Cardiac septum (tissue), 1 donor: ENCODE measurements at regions not wholly inside any gene's neighbourhood (a gene's known extent, or its start where the extent isn't known, plus 50 kb on each side); places are given as distances from the start of the nearest gene placed in this dataset.

Experiments
- DNase-seq: peaks from one replicate; pipeline ENCODE4 v3.0.0-alpha.2; 2020; ENCODE audit warnings: low spot score
- intact Hi-C: fragments of 100-400 bp; cut with DNase I; formaldehyde crosslinking; loops from one replicate; pipeline ENCODE4 v1.14.0; 2022
- donor health status: DM: no; HTN: no; CAD: no.

DNA sequence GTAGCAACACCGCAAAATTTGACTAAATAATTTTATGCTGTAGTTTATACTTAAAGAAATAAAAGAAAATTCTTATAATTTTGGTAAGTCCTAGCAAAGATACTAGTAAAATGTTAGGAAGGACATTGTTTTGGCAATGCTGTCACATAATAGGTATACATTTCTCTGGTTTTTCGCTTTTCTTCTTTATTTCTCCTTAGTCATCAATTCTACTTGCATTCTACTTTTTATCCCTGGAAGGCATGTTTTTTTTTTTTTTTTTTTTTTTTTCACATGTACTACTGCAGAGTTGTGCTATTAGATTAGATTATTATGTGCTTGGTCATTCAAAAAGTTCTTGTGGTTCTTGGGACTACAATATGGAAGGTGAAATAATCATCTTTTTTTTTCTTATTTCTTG lies 1421.2 kb downstream of the SI start:
- DNase-seq: no peak
- intact Hi-C loops: no loop called here

GRCh38 chr3:163655021-163655420 lies 1423.3 kb downstream of the SI start:
- peak; percentile 70 for DNase-seq
- intact Hi-C loops: no loop called here

GRCh38 chr3:163644172-163644571 lies 1434.1 kb downstream of the SI start:
- intact Hi-C loops: no loop called here
- DNase-seq: no peak

GRCh38 chr3:163632722-163633121 lies 1445.6 kb downstream of the SI start:
- intact Hi-C loops: no loop called here
- DNase-seq: no peak

GRCh38 chr3:163626753-163627152 lies 1451.5 kb downstream of the SI start:
- intact Hi-C loops: no loop called here

DNA sequence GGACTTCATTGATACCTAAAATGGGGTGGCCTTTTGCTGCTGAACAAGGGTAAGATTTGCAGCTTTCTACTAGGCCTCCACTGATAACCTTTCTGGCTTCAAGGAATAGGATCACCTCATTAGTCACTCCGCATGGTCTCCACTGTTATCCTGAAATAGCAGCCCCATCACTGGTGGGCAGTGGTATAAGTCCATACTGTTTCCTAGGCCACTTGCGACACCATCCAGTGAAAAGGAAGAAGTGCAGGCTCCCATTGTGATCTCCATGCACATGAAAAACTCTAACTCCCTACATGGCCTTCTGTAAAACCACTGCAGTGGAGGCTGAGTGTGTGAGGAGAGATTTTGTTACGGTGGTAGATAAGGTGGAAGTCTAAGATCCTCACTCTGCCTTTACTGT lies 1455.9 kb downstream of the SI start:
- intact Hi-C loops: no loop called here

More at GRCh38 chr3:163626753-163627152, 1451.5 kb downstream of the SI start:
- DNase-seq: no peak

DNA sequence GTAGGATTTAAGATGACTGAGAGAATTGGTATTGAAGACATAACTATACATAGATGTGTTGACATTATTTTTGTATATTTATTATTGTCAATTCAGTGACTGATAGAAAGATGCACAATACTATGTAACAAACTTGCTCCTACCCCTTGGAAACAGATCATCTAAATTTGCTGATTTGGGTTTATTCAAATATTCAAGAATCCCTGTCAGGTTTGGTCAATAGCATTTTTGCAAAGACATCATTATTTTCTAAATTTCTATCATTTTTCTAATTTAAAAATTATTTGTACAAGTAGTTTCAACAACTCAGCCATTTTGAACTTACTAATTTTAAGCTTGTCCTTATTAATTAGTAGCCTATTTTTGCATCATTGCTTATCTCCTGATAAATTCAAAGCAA lies 1463.4 kb downstream of the SI start:
- DNase-seq: no peak
- intact Hi-C loops: no loop called here

More for the DNA sequence above, 1455.9 kb downstream of the SI start:
- DNase-seq: no peak

- intact Hi-C loops: no loop called here
- no peak for DNase-seq
These were observed 1472.4 kb downstream of the SI start for GRCh38 chr3:163605915-163606314.

- no peak for DNase-seq
- intact Hi-C loops: no loop called here
These were observed 1476.9 kb downstream of the SI start for GRCh38 chr3:163601426-163601825.

- intact Hi-C loops: no loop called here
- no peak for DNase-seq
These were observed 1491.0 kb downstream of the SI start for GRCh38 chr3:163587342-163587741.

DNA sequence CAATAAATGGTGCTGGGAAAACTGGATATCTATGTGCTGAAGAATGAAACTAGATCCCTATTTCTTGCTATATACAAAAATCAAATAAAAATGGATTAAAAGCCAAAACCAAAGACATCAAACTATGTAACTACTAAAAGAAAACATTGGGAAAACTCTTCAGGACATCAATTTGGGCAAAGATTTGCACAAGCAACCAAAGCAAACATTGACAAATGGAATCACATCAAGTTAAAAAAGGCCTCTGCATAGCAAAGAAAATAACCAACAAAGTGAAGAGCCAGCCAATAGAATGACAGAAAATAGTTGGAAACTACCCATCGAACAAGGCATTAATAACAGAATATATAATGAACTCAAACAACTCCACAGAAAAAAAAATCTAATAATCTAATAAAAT lies 1495.3 kb downstream of the SI start:
- intact Hi-C loops: no loop called here
- no peak for DNase-seq

GRCh38 chr3:163577271-163577670 lies 1501.0 kb downstream of the SI start:
- intact Hi-C loops: no loop called here
- no peak for DNase-seq

GRCh38 chr3:163576314-163576713 lies 1502.0 kb downstream of the SI start:
- intact Hi-C loops: no loop called here
- DNase-seq: no peak

- intact Hi-C loops: no loop called here
- DNase-seq: no peak
These were observed 1505.0 kb downstream of the SI start for GRCh38 chr3:163573324-163573723.

DNA sequence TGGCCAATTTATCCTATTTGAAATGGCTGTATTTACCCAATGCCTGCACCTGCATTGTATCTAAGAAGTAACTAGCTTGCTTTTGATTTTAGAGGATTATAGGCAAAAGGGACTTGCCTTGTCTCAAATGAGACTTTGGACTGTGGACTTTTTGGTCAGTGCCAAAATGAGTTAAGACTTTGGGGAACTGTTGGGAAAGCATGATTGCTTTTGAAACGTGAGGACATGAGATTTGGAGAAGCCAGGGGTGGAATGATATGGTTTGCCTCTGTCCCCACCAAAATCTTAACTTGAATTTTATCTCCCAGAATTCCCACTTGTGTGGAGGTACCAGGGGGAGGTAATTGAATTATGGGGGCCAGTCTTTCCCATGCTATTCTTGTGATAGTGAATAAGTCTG lies 1505.4 kb downstream of the SI start:
- intact Hi-C loops: no loop called here
- DNase-seq: no peak

DNA sequence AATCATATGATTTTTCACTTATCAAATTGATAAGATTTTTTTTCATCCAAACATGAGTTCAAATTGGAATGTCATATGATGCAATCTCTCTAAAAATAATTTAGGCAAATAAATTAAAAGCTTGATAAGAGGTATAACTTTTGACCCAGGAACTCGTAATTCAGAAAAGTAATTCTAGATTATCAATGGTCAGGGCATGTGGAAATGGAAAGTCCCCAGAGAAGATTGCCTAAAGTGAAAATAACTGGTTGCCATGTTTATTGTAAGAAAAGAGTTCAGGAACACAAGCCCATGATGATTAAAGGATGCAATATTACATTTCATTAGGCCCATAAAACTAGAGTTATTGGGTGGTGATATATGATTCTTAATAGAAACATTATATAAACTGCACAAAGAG lies 1514.8 kb downstream of the SI start:
- DNase-seq: no peak

GRCh38 chr3:163562625-163563024 lies 1515.7 kb downstream of the SI start:
- intact Hi-C loops: no loop called here
- no peak for DNase-seq

More for the DNA sequence above, 1514.8 kb downstream of the SI start:
- intact Hi-C loops: no loop called here

DNA sequence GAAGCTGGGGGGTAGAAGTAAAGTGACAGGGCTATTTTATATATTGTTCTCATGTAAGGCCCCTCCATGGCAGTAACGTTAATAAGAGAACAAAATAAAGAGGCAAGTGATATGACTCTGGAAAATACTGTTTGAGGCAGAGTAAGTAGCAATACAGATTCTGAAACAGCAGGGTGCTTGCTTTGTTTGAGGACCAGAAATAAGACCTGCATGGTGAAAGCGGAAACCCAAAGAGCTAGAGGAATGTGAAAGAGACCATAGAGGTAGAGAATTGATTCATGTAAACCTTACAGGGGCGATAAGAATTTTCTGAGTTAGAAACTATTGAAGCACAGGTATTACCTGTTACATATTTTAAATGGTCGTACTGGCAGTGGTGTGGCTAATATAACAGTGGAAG lies 1517.1 kb downstream of the SI start:
- intact Hi-C loops: no loop called here
- no peak for DNase-seq

- intact Hi-C loops: no loop called here
- DNase-seq: no peak
These were observed 1517.8 kb downstream of the SI start for GRCh38 chr3:163560459-163560858.

- intact Hi-C loops: no loop called here
- DNase-seq: no peak
These were observed 1521.3 kb downstream of the SI start for GRCh38 chr3:163556813-163557523.

DNA sequence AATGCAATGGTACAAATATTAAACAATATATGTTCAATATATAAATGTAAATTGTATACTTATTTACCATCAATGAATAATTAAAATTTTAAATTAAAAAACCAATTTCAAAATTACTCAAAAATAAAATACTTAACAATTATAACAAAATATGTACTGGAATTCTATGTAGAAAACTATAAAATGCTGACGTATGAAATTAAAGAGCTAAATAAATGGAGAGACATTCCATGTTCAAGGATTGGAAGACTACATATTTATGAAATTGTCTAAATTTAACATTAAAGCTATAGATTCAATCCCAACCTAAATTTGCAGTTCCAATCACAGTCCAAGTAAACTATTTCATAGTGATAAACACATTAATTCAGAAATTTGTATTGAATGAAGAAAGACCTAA lies 1522.4 kb downstream of the SI start:
- intact Hi-C loops: no loop called here
- DNase-seq: no peak

GRCh38 chr3:163552659-163552966 lies 1525.7 kb downstream of the SI start:
- no peak for DNase-seq
- intact Hi-C loops: no loop called here
